Glutamatergic neuron (in vitro differentiated cells): ENCODE measurements at regions not wholly inside any gene's neighbourhood (a gene's known extent, or its start where the extent isn't known, plus 50 kb on each side); places are given as distances from the start of the nearest gene placed in this dataset.

Experiments used
- DNase-seq: peaks from one replicate; pipeline ENCODE4 v3.0.0; 2022
- H3K27ac Mint-ChIP-seq: one replicate; pipeline ENCODE4 v1.8.0; 2020; ENCODE audit warnings: mild to moderate bottlenecking, mixed read lengths, inconsistent platforms; ENCODE audit not compliant: unreplicated experiment
- H3K27me3 Mint-ChIP-seq: one replicate; pipeline ENCODE4 v1.8.0; 2020; ENCODE audit warnings: mild to moderate bottlenecking, moderate library complexity, mixed read lengths, inconsistent platforms; ENCODE audit not compliant: unreplicated experiment
- H3K36me3 Mint-ChIP-seq: one replicate; pipeline ENCODE4 v1.8.0; 2020; ENCODE audit warnings: mild to moderate bottlenecking, mixed read lengths, inconsistent platforms; ENCODE audit not compliant: unreplicated experiment
- H3K4me1 Mint-ChIP-seq: one replicate; pipeline ENCODE4 v1.8.0; 2020; ENCODE audit warnings: mild to moderate bottlenecking, low read depth, mixed read lengths, inconsistent platforms; ENCODE audit not compliant: unreplicated experiment
- H3K4me3 Mint-ChIP-seq: one replicate; pipeline ENCODE4 v1.8.0; 2020; ENCODE audit warnings: mild to moderate bottlenecking, mixed read lengths, inconsistent platforms; ENCODE audit not compliant: unreplicated experiment
- H3K9me3 Mint-ChIP-seq: one replicate; pipeline ENCODE4 v1.8.0; 2020; ENCODE audit warnings: mild to moderate bottlenecking, moderate library complexity, mixed read lengths, inconsistent platforms; ENCODE audit not compliant: unreplicated experiment
- CTCF ChIP-seq: fragments of 200-600 bp; sonication (generic); IDR thresholded peaks from one replicate; pipeline ENCODE4 v1.5.0; 2021; ENCODE audit not compliant: partially characterized antibody, unreplicated experiment

GRCh38 chr1:199172171-199173124 is 533.6 kb downstream of the PTPRC start:
- no peak for TF ChIP-seq CTCF
- H3K36me3 Mint-ChIP-seq: no peaks in the 10 kb centered on the region
- no peak overlapping the region for H3K27ac Mint-ChIP-seq
- no peak overlapping the region for H3K4me3 Mint-ChIP-seq
- H3K9me3 Mint-ChIP-seq: no peaks in the 10 kb centered on the region
- no peak for DNase-seq
- peaks cover 13% of the 10 kb centered on the region for H3K4me1 Mint-ChIP-seq
- no peaks in the 10 kb centered on the region for H3K27me3 Mint-ChIP-seq

GRCh38 chr1:199173356-199173755 is 534.5 kb downstream of the PTPRC start:
- no peak for TF ChIP-seq CTCF
- Mint-ChIP-seq H3K27ac (no peak overlapping the region), H3K36me3 (no peaks in the 10 kb centered on the region), H3K4me3 (no peak overlapping the region), H3K9me3 (no peaks in the 10 kb centered on the region), H3K4me1 (peaks cover 13% of the 10 kb centered on the region), H3K27me3 (no peaks in the 10 kb centered on the region)
- DNase-seq: no peak

- Mint-ChIP-seq H3K36me3 (no peaks in the 10 kb centered on the region), H3K9me3 (no peaks in the 10 kb centered on the region), H3K4me3 (no peak overlapping the region), H3K4me1 (peaks cover 13% of the 10 kb centered on the region), H3K27me3 (no peaks in the 10 kb centered on the region), H3K27ac (no peak overlapping the region)
- TF ChIP-seq CTCF: no peak
- DNase-seq: no peak
These were observed 535.5 kb downstream of the PTPRC start for GRCh38 chr1:199174336-199174735.

- no peak overlapping the region for H3K4me3 Mint-ChIP-seq
- H3K27ac Mint-ChIP-seq: no peak overlapping the region
- TF ChIP-seq CTCF: no peak
- H3K27me3 Mint-ChIP-seq: no peaks in the 10 kb centered on the region
- H3K4me1 Mint-ChIP-seq: peaks cover 13% of the 10 kb centered on the region
- peaks cover 2% of the 10 kb centered on the region for H3K9me3 Mint-ChIP-seq
- no peak for DNase-seq
- no peaks in the 10 kb centered on the region for H3K36me3 Mint-ChIP-seq
These were observed 537.9 kb downstream of the PTPRC start for GRCh38 chr1:199176713-199177112.

GRCh38 chr1:199177241-199177640 is 538.4 kb downstream of the PTPRC start:
- TF ChIP-seq CTCF: no peak
- peaks cover 13% of the 10 kb centered on the region for H3K4me1 Mint-ChIP-seq
- DNase-seq: no peak
- H3K27ac Mint-ChIP-seq: no peak overlapping the region
- H3K36me3 Mint-ChIP-seq: no peaks in the 10 kb centered on the region
- H3K4me3 Mint-ChIP-seq: no peak overlapping the region
- peaks cover 2% of the 10 kb centered on the region for H3K9me3 Mint-ChIP-seq
- H3K27me3 Mint-ChIP-seq: no peaks in the 10 kb centered on the region
